ENCODE measurements at regions not wholly inside any gene's neighbourhood (a gene's known extent, or its start where the extent isn't known, plus 50 kb on each side); places are given as distances from the start of the nearest gene placed in this dataset.

DNA sequence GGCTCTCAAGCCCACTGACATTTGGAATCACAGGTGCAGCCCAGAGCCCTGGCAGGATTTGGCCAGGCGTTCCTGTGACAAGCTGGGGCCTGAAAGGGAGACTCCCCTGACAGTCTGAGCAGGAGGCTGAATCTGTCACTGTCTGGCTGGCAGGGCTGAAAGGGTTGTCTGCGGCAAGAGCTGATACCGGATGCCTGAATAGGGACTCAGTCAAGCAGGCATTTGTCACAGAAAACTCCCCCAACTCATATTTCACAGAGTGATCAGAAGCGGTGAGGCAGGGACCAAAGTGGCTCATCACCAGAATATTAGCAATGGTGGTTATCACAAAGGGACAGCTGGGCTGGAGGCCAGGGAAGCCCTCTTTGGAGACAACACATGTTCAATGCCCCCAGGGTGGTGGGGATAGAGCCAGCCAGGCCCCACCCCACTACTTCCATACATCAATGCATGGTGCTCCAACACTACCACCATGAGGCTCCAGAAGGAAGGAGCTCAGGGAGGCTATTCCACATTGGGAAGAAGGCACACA lies 295.5 kb downstream of the DTWD2 start:
- TF ChIP-seq SUZ12 (IDR thresholded peaks at IDR 0.05), result no peak
- TF ChIP-seq ELF4 (IDR thresholded peaks at IDR 0.05), result no peak
- no peak for TF ChIP-seq PKNOX1 (IDR thresholded peaks at IDR 0.05)
- TF ChIP-seq FOXK2 (IDR thresholded peaks at IDR 0.05), result no peak
- TF ChIP-seq SP1 (IDR thresholded peaks at IDR 0.05), result no peak
- TF ChIP-seq L3MBTL2 (conservative IDR thresholded peaks at IDR 0.05), result no peak
- no peak for TF ChIP-seq FOXM1 (IDR thresholded peaks at IDR 0.05; ENCODE audit: borderline replicate concordance)
- no peak for TF ChIP-seq NFRKB (IDR thresholded peaks at IDR 0.05)
- no peak for TF ChIP-seq CTBP1 (IDR thresholded peaks at IDR 0.05; ENCODE audit: borderline replicate concordance)
- TF ChIP-seq HDGF (IDR thresholded peaks at IDR 0.05; ENCODE audit: borderline replicate concordance), result no peak
- no peak for TF ChIP-seq LEF1 (IDR thresholded peaks at IDR 0.05; ENCODE audit: borderline replicate concordance)
- no peak for TF ChIP-seq ARNT (IDR thresholded peaks at IDR 0.05)
- no peak for TF ChIP-seq ZNF384 (IDR thresholded peaks at IDR 0.05)
- TF ChIP-seq TARDBP (IDR thresholded peaks at IDR 0.05), result no peak
- TF ChIP-seq BHLHE40 (IDR thresholded peaks at IDR 0.05; ENCODE audit: borderline replicate concordance), result no peak
- no peak for TF ChIP-seq FOXA1 (IDR thresholded peaks at IDR 0.05)
- POLR2A ChIA-PET, result no interaction called here
- no peak for DNase-seq (ENCODE audit: extremely low spot score)
- CTCF ChIA-PET, result no interaction called here

DNA sequence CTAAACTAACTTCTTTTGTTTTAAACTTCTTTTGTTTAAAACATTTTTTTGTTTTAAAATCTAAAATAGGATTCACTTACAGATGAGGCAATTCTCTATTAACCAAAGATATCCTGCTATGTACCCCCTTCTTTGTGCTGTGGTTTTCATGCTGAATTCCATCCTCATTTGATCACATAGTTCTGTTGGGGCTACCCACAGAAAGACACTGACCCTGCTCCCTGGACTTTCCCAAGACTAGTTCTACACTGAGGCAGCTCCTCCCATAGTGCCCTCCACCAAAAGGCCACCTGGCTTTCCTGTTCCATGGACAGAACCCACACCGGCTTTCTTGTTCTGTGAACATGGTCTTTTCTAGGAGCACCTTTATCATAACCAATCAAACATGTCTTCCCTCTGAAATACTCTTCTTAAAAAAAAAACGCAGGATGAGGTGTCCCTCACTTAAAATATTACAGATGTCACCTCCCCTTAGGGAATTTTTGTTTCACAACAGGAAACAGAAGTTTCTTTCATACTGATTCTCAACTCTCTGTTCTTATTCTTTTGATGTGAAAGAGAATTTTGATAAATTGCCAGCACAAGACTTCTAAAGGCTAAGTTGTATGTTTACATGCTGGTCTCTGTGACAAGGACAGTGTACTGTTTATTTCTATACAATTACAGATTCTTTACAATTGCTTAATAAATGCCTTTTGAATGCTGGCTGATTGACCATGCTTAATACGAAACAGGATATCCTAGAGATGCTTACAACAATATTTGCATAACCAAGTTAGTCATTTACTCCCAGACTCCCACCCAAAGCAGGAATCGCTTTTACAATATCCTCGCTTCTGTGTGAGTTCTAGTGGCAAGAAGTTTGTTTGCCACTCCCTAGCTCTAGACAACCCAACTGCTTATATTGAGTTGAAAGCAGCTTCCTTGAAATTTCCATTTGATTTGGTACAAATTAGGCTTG lies 300.4 kb downstream of the DTWD2 start:
- POLR2A ChIA-PET, result no interaction called here
- TF ChIP-seq L3MBTL2 (conservative IDR thresholded peaks at IDR 0.05) (no peak), LEF1 (IDR thresholded peaks at IDR 0.05; ENCODE audit: borderline replicate concordance) (no peak), ZNF384 (IDR thresholded peaks at IDR 0.05) (no peak), CTBP1 (IDR thresholded peaks at IDR 0.05; ENCODE audit: borderline replicate concordance) (no peak), ARNT (IDR thresholded peaks at IDR 0.05) (no peak), BHLHE40 (IDR thresholded peaks at IDR 0.05; ENCODE audit: borderline replicate concordance) (no peak), SUZ12 (IDR thresholded peaks at IDR 0.05) (no peak)
- DNase-seq (ENCODE audit: extremely low spot score), result no peak
- CTCF ChIA-PET, result no interaction called here

GRCh38 chr5:118687100-118687499 lies 301.2 kb downstream of the DTWD2 start:
- ChIA-PET CTCF (no interaction called here), POLR2A (no interaction called here)
- TF ChIP-seq TARDBP (IDR thresholded peaks at IDR 0.05) (no peak), SUZ12 (IDR thresholded peaks at IDR 0.05) (no peak), FOXK2 (IDR thresholded peaks at IDR 0.05) (no peak), ELF4 (IDR thresholded peaks at IDR 0.05) (no peak), LEF1 (IDR thresholded peaks at IDR 0.05; ENCODE audit: borderline replicate concordance) (no peak), BHLHE40 (IDR thresholded peaks at IDR 0.05; ENCODE audit: borderline replicate concordance) (no peak)
- no peak for DNase-seq (ENCODE audit: extremely low spot score)

GRCh38 chr5:118681655-118682054 lies 306.7 kb downstream of the DTWD2 start:
- TF ChIP-seq TARDBP (IDR thresholded peaks at IDR 0.05), result no peak
- ChIA-PET CTCF (interaction anchor here (0.7 kb wide), 1 partner anchor 10 kb away, joined by 3 read pairs; no protein-coding TSS in a partner anchor), POLR2A (no interaction called here)
- no peak for DNase-seq (ENCODE audit: extremely low spot score)

- no peak for DNase-seq (ENCODE audit: extremely low spot score)
- ChIA-PET POLR2A (no interaction called here), CTCF (no interaction called here)
- no peak for TF ChIP-seq ARNT (IDR thresholded peaks at IDR 0.05)
- TF ChIP-seq FOXM1 (IDR thresholded peaks at IDR 0.05; ENCODE audit: borderline replicate concordance), result no peak
- no peak for TF ChIP-seq TARDBP (IDR thresholded peaks at IDR 0.05)
- TF ChIP-seq ZNF384 (IDR thresholded peaks at IDR 0.05), result no peak
- no peak for TF ChIP-seq NFRKB (IDR thresholded peaks at IDR 0.05)
- TF ChIP-seq BHLHE40 (IDR thresholded peaks at IDR 0.05; ENCODE audit: borderline replicate concordance), result no peak
- no peak for TF ChIP-seq SP1 (IDR thresholded peaks at IDR 0.05)
- no peak for TF ChIP-seq CTBP1 (IDR thresholded peaks at IDR 0.05; ENCODE audit: borderline replicate concordance)
- no peak for TF ChIP-seq PKNOX1 (IDR thresholded peaks at IDR 0.05)
- TF ChIP-seq FOXA1 (IDR thresholded peaks at IDR 0.05), result no peak
- TF ChIP-seq HDGF (IDR thresholded peaks at IDR 0.05; ENCODE audit: borderline replicate concordance), result no peak
These were observed 308.9 kb downstream of the DTWD2 start for GRCh38 chr5:118679264-118679940.

DNA sequence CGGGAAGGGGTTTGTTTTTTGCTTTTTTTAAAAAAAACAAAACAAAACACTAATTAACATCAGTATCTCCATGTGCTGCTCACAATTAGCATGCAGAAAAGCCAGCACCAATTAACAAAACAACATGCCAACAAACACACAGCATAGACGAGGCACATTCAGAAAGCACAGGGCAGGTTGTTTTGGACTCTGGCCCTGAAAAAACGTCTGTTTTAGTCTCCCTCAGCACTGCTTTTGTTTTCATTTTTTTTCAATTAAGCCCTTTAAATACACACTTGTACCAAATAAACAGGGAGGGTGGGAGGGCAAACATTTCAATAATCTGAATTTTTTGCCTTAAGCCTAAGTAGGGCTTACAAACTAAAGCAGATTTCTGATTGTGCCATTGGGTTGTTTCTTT lies 309.6 kb downstream of the DTWD2 start:
- CTCF ChIA-PET, result no interaction called here
- no peak for DNase-seq (ENCODE audit: extremely low spot score)
- no peak for TF ChIP-seq BHLHE40 (IDR thresholded peaks at IDR 0.05; ENCODE audit: borderline replicate concordance)
- no peak for TF ChIP-seq NFRKB (IDR thresholded peaks at IDR 0.05)
- no peak for TF ChIP-seq FOXK2 (IDR thresholded peaks at IDR 0.05)
- no peak for TF ChIP-seq FOXM1 (IDR thresholded peaks at IDR 0.05; ENCODE audit: borderline replicate concordance)
- no peak for TF ChIP-seq CTBP1 (IDR thresholded peaks at IDR 0.05; ENCODE audit: borderline replicate concordance)
- TF ChIP-seq LEF1 (IDR thresholded peaks at IDR 0.05; ENCODE audit: borderline replicate concordance), result no peak
- TF ChIP-seq HDGF (IDR thresholded peaks at IDR 0.05; ENCODE audit: borderline replicate concordance), result no peak
- TF ChIP-seq ELF4 (IDR thresholded peaks at IDR 0.05), result no peak
- no peak for TF ChIP-seq ARNT (IDR thresholded peaks at IDR 0.05)
- no peak for TF ChIP-seq ZNF384 (IDR thresholded peaks at IDR 0.05)
- TF ChIP-seq FOXA1 (IDR thresholded peaks at IDR 0.05), result no peak
- TF ChIP-seq TARDBP (IDR thresholded peaks at IDR 0.05), result no peak
- POLR2A ChIA-PET, result no interaction called here

All from HEK293T (cell line).